AG04449 (cell line): ENCODE measurements at regions not wholly inside any gene's neighbourhood (a gene's known extent, or its start where the extent isn't known, plus 50 kb on each side); places are given as distances from the start of the nearest gene placed in this dataset.

Experiments
- CTCF ChIA-PET: fragments of 350-600 bp; formaldehyde crosslinking; extraction: SDS; loops from one replicate; lab custom pipeline; 2021; ENCODE audit warnings: antibody characterized with exemption; lab: Yijun Ruan, JAX
- POLR2A ChIA-PET: fragments of 400-600, 350-600 bp; formaldehyde crosslinking; extraction: SDS; loops from one replicate; lab custom pipeline; 2020; ENCODE audit warnings: antibody characterized with exemption, inconsistent platforms; lab: Yijun Ruan, JAX
- DNase-seq: peaks from one replicate; pipeline ENCODE4 v3.0.0-alpha.2; 2010; ENCODE audit warnings: low read depth, low spot score
- H3K4me3 ChIP-seq: 2 replicates; pipeline ENCODE4 v1.5.1; 2011; ENCODE audit warnings: low read depth, mild to moderate bottlenecking, control low read depth, low read length
- CTCF ChIP-seq: IDR thresholded peaks from one replicate; pipeline ENCODE4 v1.5.1; 2011; ENCODE audit warnings: mild to moderate bottlenecking, moderate library complexity, low read length, control low read depth, inconsistent platforms; ENCODE audit not compliant: insufficient read depth; ENCODE audit errors: missing control alignments

GRCh38 chr3:103585809-103586208 lies 1151.0 kb downstream of the ZPLD1 start:
- ChIA-PET CTCF (no interaction called here), POLR2A (no interaction called here)
- TF ChIP-seq CTCF, result no peak
- DNase-seq, result no peak
- no peak overlapping the region for H3K4me3 ChIP-seq

- no peak overlapping the region for H3K4me3 ChIP-seq
- ChIA-PET POLR2A (no interaction called here), CTCF (no interaction called here)
- no peak for TF ChIP-seq CTCF
- DNase-seq, result no peak
Observed at GRCh38 chr3:103589770-103590169, 1155.0 kb downstream of the ZPLD1 start.

- no peak for TF ChIP-seq CTCF
- DNase-seq, result no peak
- ChIA-PET POLR2A (no interaction called here), CTCF (no interaction called here)
- H3K4me3 ChIP-seq, result no peak overlapping the region
Observed at GRCh38 chr3:103600844-103601243, 1166.0 kb downstream of the ZPLD1 start.

GRCh38 chr3:103601666-103602065 lies 1166.9 kb downstream of the ZPLD1 start:
- no peak for DNase-seq
- ChIA-PET CTCF (no interaction called here), POLR2A (no interaction called here)
- no peak overlapping the region for H3K4me3 ChIP-seq
- no peak for TF ChIP-seq CTCF

- POLR2A ChIA-PET, result no interaction called here
- no peak overlapping the region for H3K4me3 ChIP-seq
- DNase-seq, result no peak
- TF ChIP-seq CTCF, result no peak
- CTCF ChIA-PET, result interaction anchor here (1.3 kb wide), 1 partner anchor 312 kb away, joined by 3 read pairs; no protein-coding TSS in a partner anchor
Observed at GRCh38 chr3:103609472-103609871, 1174.7 kb downstream of the ZPLD1 start.

- ChIA-PET POLR2A (no interaction called here), CTCF (no interaction called here)
- no peak for TF ChIP-seq CTCF
- no peak for DNase-seq
- no peak overlapping the region for H3K4me3 ChIP-seq
Observed at GRCh38 chr3:103613397-103614156, 1178.8 kb downstream of the ZPLD1 start.
